GM19463 (cell line): ENCODE measurements at regions not wholly inside any gene's neighbourhood (a gene's known extent, or its start where the extent isn't known, plus 50 kb on each side); places are given as distances from the start of the nearest gene placed in this dataset.

ENCODE experiments used
- ATAC-seq: cut with Tn5 transposase; IDR thresholded peaks from one replicate; pipeline ENCODE4 v1.9.1; 2021; ENCODE audit warnings: mild to moderate bottlenecking, moderate library complexity; ENCODE audit not compliant: unreplicated experiment

DNA sequence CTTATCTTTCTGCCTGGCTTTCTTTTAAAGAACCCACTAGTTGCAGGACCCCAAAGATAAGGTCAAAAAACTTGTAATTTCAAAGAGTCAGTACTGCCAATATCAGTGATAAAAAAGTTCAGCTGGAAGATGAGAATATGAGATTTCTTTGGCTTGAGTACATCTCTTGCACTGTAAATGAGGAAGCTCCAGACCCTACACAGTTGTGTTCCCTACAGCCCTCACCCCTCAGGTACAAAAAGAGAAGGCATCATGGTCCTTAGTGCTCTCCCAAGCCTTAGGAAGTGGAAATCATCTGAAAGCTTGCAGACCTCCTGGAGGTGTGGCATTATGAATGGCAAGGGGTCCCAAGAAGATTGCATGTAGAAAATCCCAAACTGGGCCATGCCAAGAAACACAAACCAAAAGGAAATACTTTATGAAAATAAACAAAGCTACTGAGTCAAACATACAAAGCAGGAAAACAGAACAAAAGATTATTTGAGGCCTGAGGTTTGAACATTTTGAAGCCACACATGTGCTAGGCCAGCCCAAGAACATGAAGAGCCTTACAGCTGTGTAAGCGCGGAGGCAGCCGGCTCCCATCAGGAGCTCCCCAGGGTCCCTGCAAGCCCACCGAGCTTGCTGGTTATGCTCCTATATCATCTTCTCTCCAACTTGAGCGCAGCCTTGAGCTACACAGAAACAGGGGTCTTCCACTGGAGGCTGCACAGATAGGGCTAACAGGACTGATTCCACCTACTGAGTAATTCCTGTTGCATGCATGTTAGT, 217.0 kb downstream of the OSR1 start:
- no peak for ATAC-seq

DNA sequence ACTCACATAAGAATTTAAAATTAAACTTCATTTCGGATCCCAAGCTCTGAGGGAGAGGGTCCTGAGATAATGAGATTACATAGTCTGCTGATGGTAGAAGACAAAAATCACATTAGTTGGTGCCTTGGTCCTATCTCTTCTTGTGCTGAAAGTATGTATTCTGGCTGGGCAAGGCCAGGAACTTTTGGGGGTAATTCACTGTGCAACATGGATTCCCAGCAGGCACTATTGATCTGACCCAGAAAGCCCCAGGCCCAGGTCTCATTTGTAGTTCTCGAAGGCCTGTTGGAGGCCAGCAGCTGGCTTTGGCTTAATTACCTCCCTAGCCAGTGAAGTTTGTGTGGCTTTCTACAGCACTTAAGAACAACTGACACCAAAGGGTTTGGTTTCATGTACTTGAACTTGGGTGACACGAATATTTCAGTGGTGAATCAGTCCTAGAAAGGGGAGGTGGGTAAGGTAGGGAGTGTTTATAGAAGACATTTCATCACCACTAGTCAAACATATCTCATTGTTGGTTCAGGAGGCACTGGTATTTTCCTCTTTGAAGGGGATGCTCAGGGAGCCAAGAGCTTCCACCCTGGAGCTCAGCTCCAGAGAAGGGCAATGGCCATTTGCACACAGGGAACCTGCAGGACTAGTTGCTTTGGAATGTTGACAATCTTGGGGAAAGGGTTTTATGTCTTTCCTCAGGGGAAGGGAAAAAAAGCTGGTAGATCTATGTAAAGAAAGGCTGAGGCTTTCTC, 217.8 kb downstream of the OSR1 start:
- no peak for ATAC-seq

DNA sequence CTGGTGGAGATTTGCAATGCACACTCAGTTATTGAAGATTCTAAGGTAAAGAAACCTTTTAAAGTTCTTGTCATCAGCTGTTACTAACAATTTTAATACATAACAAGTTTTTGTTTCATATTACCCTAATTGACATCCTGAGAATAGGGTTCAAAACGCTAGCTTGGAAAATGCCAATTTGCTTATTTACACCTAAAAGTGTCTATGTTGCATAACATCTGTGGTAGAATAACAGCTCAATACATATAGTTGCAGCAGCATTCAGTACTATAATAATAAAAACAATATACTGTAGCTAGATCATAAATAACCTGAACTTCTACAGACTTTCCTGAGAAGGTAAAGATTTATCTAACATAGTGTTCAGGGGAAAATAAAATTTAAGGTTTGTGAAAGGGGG, 219.0 kb downstream of the OSR1 start:
- ATAC-seq: no peak

DNA sequence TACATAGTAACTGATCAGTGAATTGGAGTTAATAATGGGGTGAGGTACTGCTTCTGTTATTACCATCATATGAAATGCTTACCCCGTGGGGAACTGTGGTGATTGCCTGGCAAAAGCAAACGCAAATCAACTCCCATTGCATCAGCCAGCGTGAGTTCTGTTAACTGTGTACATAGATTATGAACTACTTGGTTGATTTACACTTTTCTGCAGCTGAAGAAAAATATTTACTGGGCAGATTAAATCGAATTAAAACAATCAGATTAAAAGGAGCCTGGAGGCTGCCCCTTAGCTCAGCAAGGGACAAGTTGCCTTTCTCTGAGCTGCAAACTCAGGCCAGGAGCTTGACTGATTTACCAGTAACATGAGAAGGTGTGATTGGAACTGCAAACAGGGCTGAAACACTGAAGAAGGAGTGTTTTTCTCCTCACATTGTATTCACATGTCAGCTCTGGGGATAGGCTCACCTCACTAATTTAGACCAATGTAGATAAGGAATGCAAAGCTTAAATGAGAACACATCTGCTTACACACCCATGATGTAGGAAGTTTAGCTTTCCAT, 220.1 kb downstream of the OSR1 start:
- no peak for ATAC-seq

DNA sequence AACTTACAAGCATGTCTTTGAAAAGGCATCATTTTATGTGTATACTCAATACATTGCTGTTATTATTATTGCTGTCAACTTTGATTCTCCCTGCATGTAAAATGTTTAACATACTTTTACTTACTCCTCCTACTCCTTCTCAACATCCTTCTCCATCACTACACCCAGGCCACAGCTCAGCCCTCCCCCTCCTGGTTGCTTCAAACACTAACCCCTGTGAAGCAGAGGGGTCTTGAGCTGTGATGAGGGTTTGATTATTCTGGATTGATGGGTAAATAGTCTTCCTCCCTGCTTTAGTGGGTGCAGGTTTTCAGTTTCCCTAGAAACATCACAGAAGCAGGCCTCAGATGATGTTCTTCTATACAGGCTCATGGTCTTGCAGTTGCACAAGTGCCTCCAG, 221.0 kb downstream of the OSR1 start:
- no peak for ATAC-seq

DNA sequence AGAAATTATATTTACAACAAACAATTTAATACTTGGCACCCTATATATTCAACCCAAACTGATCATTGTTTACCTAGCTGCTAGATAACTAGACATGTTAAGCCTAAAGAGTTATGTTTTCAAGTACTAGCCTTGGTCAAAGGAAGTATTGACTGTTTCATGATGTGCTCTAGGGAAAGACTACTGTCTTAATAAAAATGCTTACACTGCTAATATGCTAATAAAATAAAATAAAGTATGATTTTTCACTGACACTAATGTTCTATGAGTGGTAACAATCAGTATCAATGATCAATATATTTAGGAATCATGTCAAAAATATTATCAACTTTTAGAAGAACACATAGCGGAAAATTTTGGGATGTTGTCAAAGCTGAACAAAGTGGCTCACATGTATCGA, 225.5 kb downstream of the OSR1 start:
- no peak for ATAC-seq

DNA sequence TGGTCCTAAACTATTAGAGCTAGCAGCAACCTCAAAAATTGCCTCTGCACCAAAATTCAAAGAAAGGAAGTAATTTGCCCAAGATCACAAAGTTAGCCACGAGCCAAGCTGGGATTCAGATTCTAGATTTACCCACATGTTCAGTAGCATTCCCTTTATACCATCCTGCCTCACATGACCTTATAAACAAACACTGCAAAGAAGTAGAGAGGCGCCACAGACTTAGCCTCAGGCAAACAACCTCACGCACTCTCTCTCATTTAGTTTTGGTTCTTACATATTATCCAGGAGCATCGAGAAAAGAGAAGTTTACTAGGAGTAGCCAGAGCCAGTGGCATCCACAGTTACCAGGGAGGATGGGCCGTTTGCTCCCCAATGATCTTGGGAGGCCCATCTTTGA, 226.6 kb downstream of the OSR1 start:
- ATAC-seq: no peak

DNA sequence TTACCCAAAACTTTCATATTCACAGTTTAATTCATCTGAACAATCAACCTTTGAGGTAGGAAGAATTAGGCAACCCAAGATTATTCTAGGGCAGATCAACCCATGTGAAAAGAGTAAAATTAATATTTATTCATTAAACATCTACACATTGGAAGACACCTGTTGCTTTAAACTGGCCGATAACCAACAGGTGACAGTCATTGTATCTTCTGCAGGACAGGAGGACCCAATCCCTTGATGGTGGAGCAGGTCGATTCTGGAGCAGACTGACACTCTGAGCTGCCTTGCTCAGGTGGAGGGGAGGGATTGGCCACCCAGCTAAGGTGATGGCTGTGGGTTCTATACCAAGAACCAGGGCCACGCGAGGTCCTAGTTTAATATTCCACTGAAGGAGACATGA, 230.3 kb downstream of the OSR1 start:
- no peak for ATAC-seq

DNA sequence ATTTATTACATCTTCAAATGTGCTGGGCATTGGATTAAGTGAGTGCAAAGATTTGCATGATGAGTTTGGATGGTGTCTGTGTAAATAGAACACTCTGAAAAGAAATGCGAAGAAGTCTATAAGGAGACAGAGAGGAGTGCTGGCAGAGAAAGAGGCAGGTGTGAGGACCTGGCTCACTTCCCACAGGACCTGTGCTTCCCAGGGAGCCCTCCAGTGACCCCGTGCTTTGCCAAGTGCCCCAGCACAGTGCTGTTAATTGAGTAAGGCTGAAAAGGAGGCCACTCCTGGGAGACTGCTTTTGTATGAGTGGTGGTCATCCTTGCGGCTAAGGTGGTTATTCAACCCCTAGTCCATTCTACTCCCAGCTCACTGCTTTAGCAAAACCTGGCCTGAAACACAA, 230.8 kb downstream of the OSR1 start:
- ATAC-seq: no peak

DNA sequence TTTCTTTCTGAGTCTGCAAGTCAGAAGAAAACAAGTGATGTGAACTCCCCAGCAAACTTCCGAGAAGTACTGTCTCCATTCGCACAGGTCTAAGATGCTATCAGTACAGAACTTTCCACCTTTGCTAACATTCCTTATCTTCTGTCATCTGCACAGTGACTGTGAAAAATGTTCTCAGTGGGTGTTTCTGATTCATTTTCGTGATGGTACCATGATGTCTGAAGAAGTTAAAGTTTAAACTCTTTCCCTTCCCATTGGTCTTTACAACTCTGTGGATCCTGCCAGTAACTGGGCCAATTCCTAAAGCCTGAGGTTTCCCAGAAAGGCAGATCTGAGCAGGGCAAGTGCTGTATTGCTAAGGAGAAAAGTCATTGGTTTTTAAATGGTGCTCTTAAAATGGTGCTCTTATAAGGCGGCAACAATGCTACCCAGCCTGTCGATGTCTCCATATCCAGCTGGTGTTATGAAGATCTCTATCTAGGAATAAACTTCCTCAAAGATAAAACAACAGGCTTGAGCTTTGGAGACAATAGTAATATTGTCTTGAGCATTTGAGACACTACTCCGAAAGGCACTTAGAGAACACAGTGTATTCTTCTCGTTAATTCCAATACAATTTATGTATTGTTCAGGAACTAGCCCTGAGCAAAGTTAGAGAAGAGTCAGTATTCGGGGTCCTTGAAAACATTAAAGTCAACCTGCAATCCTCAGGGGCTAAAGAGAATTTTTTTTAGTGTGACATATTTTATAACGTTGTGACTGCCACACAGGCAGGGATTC, 232.3 kb downstream of the OSR1 start:
- no peak for ATAC-seq

DNA sequence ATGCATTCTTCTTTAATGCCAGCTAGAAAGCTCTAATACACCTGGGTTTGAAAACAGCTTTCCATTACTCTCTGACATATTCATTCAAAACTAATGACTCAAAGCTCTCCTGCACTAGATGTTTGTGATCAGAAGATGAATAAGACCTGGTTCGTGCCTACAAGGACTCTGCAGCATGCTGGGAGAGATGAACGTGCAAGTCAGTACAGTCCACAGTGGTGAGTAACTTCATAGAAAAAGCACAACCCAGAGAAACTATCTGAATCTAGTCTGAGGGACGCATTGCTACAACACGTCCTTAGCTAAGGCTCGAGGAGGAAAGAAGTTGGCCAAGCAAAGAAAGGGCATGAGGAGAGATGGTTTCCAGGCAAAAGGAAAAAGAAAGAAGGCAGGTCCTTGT, 234.3 kb downstream of the OSR1 start:
- ATAC-seq: no peak

DNA sequence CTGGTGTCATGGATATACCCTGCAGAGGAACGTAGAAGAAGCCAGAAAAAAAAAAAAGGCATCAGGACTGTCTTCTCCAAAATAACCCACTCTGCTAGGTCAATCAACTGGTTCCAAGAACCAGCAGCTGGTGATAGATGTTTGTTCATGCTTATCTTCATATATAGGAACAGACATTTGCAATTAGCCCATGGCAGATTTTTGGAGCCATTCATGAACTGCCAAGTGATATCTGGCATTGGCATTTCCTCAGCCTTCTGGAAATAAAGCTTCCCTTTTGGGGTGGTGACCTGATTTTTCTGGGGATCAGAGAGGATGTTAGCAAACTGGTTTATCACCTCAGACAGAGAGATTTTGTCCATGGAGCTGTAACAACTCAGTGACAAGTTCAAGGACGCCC, 234.9 kb downstream of the OSR1 start:
- no peak for ATAC-seq

DNA sequence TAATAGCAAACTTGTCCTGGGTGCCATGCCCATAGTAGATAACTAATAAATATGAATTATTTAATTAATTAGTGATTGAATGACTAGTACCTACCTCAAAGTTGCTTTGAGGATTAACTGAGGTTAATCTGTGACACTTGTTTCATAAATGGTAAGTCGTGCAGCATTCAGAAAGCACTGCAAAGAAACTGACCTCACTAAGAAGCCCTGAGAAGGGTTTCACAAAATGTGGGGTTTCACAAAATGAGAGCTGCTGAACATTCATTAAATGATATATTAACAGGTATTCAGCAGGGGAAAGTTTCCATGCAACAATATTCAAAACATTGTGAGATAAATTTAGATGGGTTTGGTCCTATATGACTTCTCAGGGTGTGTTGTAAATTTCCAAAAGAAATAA, 236.2 kb downstream of the OSR1 start:
- no peak for ATAC-seq

DNA sequence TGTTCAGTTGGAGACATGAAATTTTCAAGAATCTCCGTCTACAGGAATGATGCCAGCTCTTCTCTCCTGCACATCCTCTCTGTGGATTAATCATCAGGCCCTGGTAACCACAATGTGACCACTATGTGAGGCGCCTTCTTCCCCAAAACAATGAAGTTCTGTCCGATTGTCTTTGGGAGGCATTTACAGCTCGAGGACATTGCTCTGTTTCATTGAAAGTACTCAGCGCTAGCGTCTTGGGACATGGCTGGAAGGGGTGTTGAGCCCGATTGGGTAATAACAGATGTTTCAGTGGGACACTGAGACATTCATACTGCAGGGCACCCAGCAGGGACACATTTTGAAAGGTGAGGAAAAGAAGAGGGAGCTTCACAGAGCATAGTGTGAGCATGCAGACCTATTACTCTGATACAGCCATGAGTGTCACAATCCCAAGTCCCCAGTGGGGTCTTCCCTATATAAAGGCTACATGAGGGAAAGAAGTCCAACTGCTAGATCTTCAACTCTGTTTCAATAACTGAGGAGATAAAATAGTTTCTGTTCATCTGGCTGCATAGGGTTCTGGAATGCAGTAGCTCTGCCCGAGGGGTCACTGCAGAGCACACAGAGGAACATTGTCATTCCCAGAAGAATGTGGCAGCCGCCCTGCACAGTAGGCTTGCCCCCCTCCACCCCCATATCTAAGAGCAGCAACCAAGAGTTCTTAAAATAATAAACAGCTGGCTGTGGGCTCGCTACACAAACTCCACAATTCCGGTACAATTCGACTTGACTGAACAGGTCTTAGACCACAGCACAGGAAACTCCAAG, 237.3 kb downstream of the OSR1 start:
- ATAC-seq: no peak

DNA sequence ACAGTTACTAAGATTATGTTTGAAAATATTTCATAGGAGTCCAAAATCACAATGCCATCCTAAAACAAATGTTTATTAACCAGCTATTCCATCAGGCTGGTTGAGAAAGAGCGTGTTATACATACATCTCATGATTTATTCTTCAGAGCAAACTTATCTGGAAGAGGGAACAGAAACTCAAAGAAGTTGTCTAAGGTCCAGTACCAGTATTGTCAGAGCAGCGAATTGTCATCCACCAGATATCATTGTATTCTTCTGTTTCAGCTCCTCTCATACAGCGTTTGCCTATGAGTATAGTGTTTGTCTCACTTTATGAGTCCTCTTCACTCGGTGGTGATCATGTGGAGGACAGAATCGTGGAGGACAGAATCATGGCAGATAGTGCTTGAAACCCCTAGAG, 238.2 kb downstream of the OSR1 start:
- ATAC-seq: no peak

DNA sequence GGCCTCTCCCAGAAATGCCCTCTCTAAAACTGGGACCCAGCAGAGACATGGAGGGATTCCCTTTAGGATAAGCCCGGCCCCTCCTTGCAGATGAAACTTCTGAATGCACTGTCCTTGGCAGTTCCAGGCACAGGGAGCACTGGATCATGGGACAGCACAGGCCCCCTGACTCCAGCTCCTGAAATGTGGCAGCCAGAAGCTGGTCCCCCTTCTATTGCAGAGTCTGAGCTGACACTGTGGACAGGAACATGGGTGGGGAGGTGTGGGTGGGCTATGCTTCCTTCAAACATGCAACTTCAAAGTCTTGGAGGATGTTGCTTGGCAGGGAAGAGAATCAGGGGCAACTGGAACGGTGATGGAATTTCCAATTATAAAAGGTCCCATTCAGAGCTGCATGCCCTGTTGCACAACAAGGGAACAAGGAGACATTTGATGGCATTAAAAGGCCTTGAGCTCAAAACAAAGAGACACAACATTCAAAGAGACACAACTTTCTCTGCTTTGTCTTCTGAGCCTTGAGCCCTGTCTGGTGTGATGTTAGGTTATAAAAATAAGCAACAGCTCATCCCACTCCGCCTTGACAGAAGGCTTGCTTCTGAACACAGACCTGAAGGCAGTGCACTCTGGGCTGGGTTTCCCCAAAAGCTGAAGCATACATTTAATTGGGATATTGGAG, 239.0 kb downstream of the OSR1 start:
- no peak for ATAC-seq

DNA sequence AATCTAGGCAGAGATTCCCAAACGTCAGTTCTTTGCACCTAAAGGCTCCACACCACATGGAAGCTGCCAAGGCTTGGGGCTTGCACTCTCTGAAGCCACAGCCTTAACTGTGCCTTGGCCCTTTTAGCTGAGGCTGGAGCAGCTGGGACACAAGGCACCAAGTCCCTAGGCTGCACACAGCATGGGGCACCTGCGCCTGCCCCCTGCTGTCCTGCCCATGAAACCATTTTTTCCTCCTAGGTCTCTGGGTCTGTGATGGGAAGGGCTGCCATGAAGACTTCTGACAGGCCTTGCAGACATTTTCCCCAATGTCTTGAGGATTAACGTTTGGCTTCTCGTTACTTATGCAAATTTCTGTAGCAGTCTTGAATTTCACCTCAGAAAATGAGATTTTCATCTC, 241.5 kb downstream of the OSR1 start:
- no peak for ATAC-seq

DNA sequence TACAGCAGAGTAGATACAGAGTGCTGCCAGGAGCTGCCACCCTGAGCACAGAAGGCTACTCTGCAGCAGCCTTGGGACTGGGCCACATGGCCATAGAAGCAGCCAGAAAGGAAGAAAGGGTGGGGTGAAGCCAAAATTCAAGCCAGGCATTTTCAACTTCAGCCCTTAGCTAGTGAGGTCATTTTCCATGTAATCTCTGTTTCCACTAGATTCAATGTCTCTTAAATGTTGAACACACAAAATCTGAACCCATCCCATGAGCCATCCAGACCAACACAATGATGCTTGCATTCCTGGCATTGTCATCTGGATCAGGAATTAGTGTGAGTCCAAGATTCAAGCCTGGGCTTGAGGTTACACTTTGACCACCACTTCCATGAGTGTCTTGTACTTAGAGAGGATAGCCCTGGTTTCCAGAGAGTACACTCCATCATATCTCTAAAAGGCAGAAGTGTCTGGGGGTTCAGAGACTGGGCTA, 243.6 kb downstream of the OSR1 start:
- ATAC-seq: no peak

DNA sequence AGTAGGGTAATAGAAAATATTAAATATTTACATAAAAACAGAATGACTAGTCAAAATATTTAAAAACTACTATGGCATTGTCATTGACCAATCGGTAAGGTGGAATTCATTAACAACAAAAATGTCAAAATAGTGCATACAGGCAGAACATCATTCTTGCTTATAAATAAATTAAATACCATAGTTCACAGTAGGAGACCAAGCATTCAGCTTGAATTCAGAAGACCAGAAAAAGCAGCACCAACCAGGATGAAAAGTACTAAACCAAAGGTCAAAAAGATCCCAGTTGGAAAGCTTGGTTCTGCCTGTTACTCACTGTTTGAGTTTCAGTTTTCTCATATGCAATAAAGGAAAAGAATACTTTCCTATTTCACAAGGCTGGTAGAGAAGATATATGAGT, 244.3 kb downstream of the OSR1 start:
- no peak for ATAC-seq

DNA sequence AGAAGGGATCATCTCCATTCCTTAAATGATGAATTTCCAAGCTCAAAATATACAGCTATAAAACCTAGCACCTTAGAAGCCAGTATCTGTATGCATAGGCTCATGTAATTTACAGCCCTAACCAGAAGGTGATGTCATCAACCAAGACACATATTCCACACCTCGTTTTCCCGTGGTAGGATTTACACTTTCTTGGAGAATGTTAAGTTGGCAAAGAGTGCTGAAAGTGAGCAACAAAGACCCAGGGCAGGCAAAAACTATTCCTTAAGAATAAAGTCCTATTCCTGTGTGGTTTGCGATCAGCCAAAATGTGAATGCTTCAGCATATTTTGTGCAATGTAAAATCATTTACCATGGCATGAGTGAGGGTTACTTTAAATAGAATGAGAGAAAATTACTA, 247.1 kb downstream of the OSR1 start:
- ATAC-seq: no peak
